Activated naive CD4-positive, alpha-beta T cell treated with anti-CD3 and anti-CD28 coated beads, Interleukin-2, amount 50 U/mL, for 24 hours (primary cell): ENCODE measurements at regions not wholly inside any gene's neighbourhood (a gene's known extent, or its start where the extent isn't known, plus 50 kb on each side); places are given as distances from the start of the nearest gene placed in this dataset.
"Not testable (repeated sequence)": the region's sequence is repeated elsewhere in the genome, so short reads cannot be mapped to it uniquely, and the experiment has no call there.

ENCODE experiments used
- H3K27ac Mint-ChIP-seq: one replicate; pipeline ENCODE4 v1.8.0; 2021; ENCODE audit warnings: mild to moderate bottlenecking, mixed read lengths
- H3K27me3 Mint-ChIP-seq: one replicate; pipeline ENCODE4 v1.8.0; 2021; ENCODE audit warnings: mixed read lengths
- H3K36me3 Mint-ChIP-seq: one replicate; pipeline ENCODE4 v1.8.0; 2021; ENCODE audit warnings: mixed read lengths
- H3K4me1 Mint-ChIP-seq: one replicate; pipeline ENCODE4 v1.8.0; 2021; ENCODE audit warnings: mixed read lengths
- H3K4me3 Mint-ChIP-seq: one replicate; pipeline ENCODE4 v1.8.0; 2021; ENCODE audit warnings: mild to moderate bottlenecking, mixed read lengths
- H3K9me3 Mint-ChIP-seq: one replicate; pipeline ENCODE4 v1.8.0; 2021; ENCODE audit warnings: mixed read lengths

GRCh38 chr2:87640961-87641563, 106.8 kb upstream of the PLGLB2 start:
- not testable (repeated sequence) for H3K27me3 Mint-ChIP-seq, H3K36me3 Mint-ChIP-seq, H3K4me1 Mint-ChIP-seq, H3K9me3 Mint-ChIP-seq, H3K27ac Mint-ChIP-seq, H3K4me3 Mint-ChIP-seq

DNA sequence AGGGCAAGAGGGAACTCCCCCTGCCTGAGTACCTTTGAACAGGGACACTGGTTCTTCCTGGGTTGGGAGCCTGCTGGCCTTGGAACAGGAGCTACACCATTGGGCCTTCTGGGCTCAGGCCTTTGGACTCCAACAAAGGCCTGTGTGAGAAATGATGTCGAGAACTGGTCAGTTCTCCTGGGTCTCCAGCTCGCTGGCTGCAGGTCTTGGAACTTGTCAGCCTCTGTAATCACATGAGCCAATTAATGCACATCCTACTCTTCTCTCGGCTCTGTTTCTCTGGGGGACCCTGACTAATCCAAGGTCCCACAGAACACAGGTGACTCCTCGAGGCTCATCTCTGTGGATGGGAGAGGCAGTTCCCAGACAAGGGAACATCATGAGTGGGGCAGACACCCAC, 104.7 kb upstream of the PLGLB2 start:
- H3K9me3 Mint-ChIP-seq, H3K27me3 Mint-ChIP-seq, H3K36me3 Mint-ChIP-seq, H3K27ac Mint-ChIP-seq, H3K4me1 Mint-ChIP-seq, H3K4me3 Mint-ChIP-seq: not testable (repeated sequence)

GRCh38 chr2:87647737-87648498, 100.0 kb upstream of the PLGLB2 start:
- H3K4me1 Mint-ChIP-seq, H3K36me3 Mint-ChIP-seq, H3K27me3 Mint-ChIP-seq, H3K27ac Mint-ChIP-seq, H3K9me3 Mint-ChIP-seq, H3K4me3 Mint-ChIP-seq: not testable (repeated sequence)

GRCh38 chr2:87648815-87649214, 99.1 kb upstream of the PLGLB2 start:
- H3K4me3 Mint-ChIP-seq, H3K36me3 Mint-ChIP-seq, H3K27me3 Mint-ChIP-seq, H3K4me1 Mint-ChIP-seq, H3K27ac Mint-ChIP-seq, H3K9me3 Mint-ChIP-seq: not testable (repeated sequence)

DNA sequence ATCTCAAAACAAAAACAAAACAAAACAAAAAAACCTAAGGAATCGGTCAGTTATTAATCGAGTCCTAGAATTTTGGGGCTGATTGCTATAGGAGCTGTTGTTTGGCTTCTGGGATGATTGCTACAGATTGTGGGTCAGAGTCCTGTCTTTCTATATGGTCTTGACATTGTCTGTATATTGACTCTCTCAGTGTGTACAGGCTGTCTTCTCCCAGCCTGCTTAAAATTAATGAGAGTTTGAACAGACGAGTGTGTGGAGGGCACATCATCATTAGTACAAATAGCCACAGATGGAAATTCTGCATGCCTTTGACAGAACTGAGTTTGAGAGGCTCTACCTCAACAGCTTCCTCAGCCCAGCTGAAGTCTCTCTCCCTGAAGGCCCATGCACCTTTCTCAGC, 98.0 kb upstream of the PLGLB2 start:
- H3K27me3 Mint-ChIP-seq, H3K36me3 Mint-ChIP-seq, H3K9me3 Mint-ChIP-seq, H3K27ac Mint-ChIP-seq, H3K4me3 Mint-ChIP-seq, H3K4me1 Mint-ChIP-seq: not testable (repeated sequence)

- not testable (repeated sequence) for H3K27ac Mint-ChIP-seq, H3K36me3 Mint-ChIP-seq, H3K4me1 Mint-ChIP-seq, H3K9me3 Mint-ChIP-seq, H3K4me3 Mint-ChIP-seq, H3K27me3 Mint-ChIP-seq
Observed at GRCh38 chr2:87650837-87651236, 97.0 kb upstream of the PLGLB2 start.

GRCh38 chr2:87651589-87651988, 96.3 kb upstream of the PLGLB2 start:
- H3K9me3 Mint-ChIP-seq, H3K36me3 Mint-ChIP-seq, H3K27me3 Mint-ChIP-seq, H3K4me1 Mint-ChIP-seq, H3K4me3 Mint-ChIP-seq, H3K27ac Mint-ChIP-seq: not testable (repeated sequence)

- H3K4me3 Mint-ChIP-seq, H3K9me3 Mint-ChIP-seq, H3K27me3 Mint-ChIP-seq, H3K36me3 Mint-ChIP-seq, H3K4me1 Mint-ChIP-seq, H3K27ac Mint-ChIP-seq: not testable (repeated sequence)
Observed at GRCh38 chr2:87653373-87653772, 94.5 kb upstream of the PLGLB2 start.

DNA sequence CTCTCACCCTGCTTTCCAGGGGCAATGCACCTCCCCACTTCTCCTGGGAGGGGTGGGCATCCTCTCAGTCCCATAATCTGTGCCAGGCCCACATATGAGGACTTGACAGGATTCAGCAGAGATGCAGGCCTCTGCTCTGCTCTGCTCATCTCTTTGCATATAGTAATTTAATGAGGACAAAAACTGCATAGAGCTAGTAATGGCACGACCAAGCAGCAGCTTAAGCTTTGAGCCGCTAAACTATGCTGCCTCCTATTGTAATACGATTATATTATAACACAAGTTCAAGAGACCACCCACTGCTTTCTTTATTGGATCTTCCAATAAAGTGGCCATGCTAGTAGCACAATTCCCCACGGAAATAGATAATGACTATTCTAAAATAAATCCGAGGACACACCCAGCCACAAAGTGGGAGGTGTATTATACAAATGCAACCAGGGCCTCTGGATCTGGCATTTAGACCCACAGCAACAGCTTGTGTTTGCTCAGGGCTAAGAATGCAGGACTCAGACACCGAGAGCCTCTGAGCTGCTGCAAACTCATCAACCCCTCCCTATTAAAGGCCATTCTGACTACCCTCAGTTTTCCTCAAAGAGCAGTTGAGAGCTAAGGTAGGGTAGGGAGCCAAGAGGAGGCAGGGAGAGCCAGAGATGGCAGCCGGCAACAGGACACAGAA, 93.6 kb upstream of the PLGLB2 start:
- H3K4me1 Mint-ChIP-seq, H3K36me3 Mint-ChIP-seq, H3K27me3 Mint-ChIP-seq, H3K4me3 Mint-ChIP-seq, H3K9me3 Mint-ChIP-seq, H3K27ac Mint-ChIP-seq: not testable (repeated sequence)

DNA sequence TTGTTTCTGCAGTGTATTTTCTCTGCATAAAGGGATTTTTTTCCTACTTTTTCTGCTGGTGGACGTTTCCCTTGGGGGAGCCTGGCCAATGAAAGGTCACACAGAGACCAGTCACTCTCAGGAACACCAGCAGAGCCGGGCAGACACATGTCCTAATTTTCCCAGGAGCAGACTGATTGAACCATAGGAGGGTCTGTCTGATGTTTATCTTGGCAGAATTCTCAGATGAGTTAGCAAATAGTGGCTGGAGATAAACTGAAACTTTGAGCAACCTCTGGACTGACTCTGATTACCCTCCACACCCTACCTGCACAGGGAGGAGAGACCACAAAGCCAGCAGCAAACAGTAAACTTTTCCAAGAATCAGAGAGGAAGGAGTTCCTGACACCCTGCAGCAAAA, 90.0 kb upstream of the PLGLB2 start:
- not testable (repeated sequence) for H3K36me3 Mint-ChIP-seq, H3K9me3 Mint-ChIP-seq, H3K27me3 Mint-ChIP-seq, H3K27ac Mint-ChIP-seq, H3K4me1 Mint-ChIP-seq, H3K4me3 Mint-ChIP-seq

GRCh38 chr2:87658357-87658756, 89.5 kb upstream of the PLGLB2 start:
- not testable (repeated sequence) for H3K4me1 Mint-ChIP-seq, H3K9me3 Mint-ChIP-seq, H3K27ac Mint-ChIP-seq, H3K4me3 Mint-ChIP-seq, H3K27me3 Mint-ChIP-seq, H3K36me3 Mint-ChIP-seq

DNA sequence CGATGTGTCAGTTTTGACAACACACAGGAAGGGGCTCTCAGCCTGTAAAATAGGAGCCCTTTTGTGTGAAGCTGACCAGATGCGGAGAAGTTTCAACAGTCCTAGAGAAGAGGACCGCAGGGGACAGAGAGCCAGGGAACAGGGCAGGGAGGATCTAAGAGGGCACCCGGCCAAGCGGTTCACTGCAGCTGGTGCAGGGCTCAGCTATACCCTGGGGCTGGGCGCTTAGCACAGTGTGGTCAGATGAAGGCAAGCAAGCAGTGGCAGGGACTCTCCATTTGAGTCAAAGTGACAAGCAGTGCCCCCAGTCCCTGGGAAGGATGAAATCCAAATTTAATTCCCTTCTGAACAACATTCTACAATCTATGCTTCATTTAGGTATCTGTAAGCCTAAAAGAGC, 88.9 kb upstream of the PLGLB2 start:
- H3K9me3 Mint-ChIP-seq, H3K4me1 Mint-ChIP-seq, H3K27ac Mint-ChIP-seq: not testable (repeated sequence)

DNA sequence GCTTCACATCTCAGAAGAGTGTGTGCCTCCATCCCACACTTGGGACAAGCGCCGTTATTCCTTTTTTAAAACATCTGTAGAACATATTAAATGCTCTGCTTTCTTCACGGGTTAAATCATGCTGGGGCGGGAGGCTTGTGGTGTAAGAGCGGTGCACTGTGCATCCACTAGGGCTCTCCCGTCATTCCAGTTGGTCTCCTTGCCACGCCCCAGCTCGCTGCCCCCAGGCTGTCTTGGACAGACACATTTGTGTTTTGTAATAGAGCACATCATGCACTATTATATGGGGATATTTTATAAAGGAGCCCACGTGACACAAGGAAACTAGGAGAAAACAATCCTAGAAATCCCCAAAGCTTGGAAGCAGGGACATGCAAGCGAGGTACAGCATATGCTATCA, 87.7 kb upstream of the PLGLB2 start:
- not testable (repeated sequence) for H3K36me3 Mint-ChIP-seq, H3K4me1 Mint-ChIP-seq, H3K27me3 Mint-ChIP-seq, H3K9me3 Mint-ChIP-seq, H3K27ac Mint-ChIP-seq, H3K4me3 Mint-ChIP-seq

More for the DNA sequence above, 88.9 kb upstream of the PLGLB2 start:
- H3K4me3 Mint-ChIP-seq, H3K27me3 Mint-ChIP-seq, H3K36me3 Mint-ChIP-seq: not testable (repeated sequence)

GRCh38 chr2:87662316-87663290, 85.3 kb upstream of the PLGLB2 start:
- H3K4me3 Mint-ChIP-seq, H3K27ac Mint-ChIP-seq, H3K36me3 Mint-ChIP-seq, H3K4me1 Mint-ChIP-seq, H3K27me3 Mint-ChIP-seq, H3K9me3 Mint-ChIP-seq: not testable (repeated sequence)

DNA sequence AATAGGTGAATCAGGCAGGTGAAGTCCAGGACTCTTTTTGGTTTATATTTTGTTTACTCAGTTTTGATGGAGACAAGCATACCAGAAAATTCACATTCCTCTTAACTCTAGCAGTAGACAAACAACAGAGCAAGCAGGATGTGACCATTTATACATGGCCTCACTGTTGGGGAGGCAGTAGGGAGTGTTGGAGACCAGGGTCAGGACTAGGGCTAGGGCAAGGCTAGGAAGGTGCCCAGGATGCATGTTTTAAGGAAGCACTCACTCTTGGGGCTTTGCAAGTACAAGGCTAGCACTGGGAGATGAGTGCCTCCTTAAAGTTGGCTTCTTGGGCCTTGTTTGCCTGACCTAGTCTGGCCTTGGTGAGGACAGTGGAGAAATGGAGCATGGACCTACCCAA, 84.5 kb upstream of the PLGLB2 start:
- not testable (repeated sequence) for H3K36me3 Mint-ChIP-seq, H3K27ac Mint-ChIP-seq, H3K4me3 Mint-ChIP-seq, H3K27me3 Mint-ChIP-seq, H3K9me3 Mint-ChIP-seq, H3K4me1 Mint-ChIP-seq

DNA sequence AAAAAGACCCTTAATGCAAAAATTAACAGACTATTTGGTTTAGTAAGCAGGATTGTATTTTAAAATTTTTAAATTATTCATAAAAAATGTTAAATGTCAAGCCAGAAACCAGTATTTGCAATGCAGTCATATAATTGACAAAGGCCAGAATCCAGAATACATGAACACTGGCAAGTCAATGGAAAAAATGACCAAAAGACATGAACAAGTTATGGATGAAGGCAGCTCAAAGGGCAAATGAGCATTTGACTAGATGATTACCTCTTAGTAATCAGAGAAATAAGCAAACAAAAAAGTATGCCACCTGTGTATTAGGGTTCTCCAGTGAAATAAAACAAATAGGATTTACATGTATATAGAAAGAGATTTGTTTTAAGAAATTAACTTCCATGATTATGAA, 80.9 kb upstream of the PLGLB2 start:
- H3K9me3 Mint-ChIP-seq, H3K4me1 Mint-ChIP-seq, H3K27ac Mint-ChIP-seq, H3K36me3 Mint-ChIP-seq, H3K4me3 Mint-ChIP-seq, H3K27me3 Mint-ChIP-seq: not testable (repeated sequence)
